ENCODE measurements at regions not wholly inside any gene's neighbourhood (a gene's known extent, or its start where the extent isn't known, plus 50 kb on each side); places are given as distances from the start of the nearest gene placed in this dataset.
A peak's percentile ranks its signal among the peaks of the same experiment; 100 is the strongest.

GRCh38 chr5:165333623-165334022 lies 1828.2 kb downstream of the MAT2B start:
- TF ChIP-seq CTCF (IDR thresholded peaks at IDR 0.05): no peak

GRCh38 chr5:165334201-165334600 lies 1828.8 kb downstream of the MAT2B start:
- no peaks in the 10 kb centered on the region for H4K20me1 ChIP-seq (ENCODE audit: insufficient read depth, low read length)
- H2AFZ ChIP-seq (ENCODE audit: insufficient read depth, low read depth, low read length, poor library complexity, severe bottlenecking): no peak overlapping the region
- no peaks in the 10 kb centered on the region for H3K27me3 Mint-ChIP-seq (ENCODE audit: low read depth in 3 of 3)
- TF ChIP-seq CTCF (IDR thresholded peaks at IDR 0.05): no peak
- H3K9me3 ChIP-seq (replicated peaks in 1 of 2; ENCODE audit: control insufficient read depth in 1 of 2, insufficient read depth in 1 of 2, low read length in 2 of 2): peaks cover 0 to 4% of the 10 kb centered on the region in 2 donors
- peaks cover 3 to 25% (median 9%) of the 10 kb centered on the region in 7 donors for H3K9me3 Mint-ChIP-seq
- no peak overlapping the region for H3K9ac ChIP-seq (ENCODE audit: insufficient read depth, low read length, poor library complexity, severe bottlenecking)
- no peaks in the 10 kb centered on the region for H3K36me3 ChIP-seq (replicated peaks in 1 of 2; ENCODE audit: control insufficient read depth in 1 of 2, insufficient read depth in 2 of 2, low read length in 2 of 2)
- intact Hi-C loops (cut with micrococcal nuclease): no loop called here
- H3K27ac ChIP-seq (ENCODE audit: low read depth in 1 of 2, low read length in 2 of 2): no peak overlapping the region
- H3K27ac Mint-ChIP-seq: no peak overlapping the region
- H3K36me3 Mint-ChIP-seq: peaks cover 0 to 3% of the 10 kb centered on the region in 2 donors
- H3K27me3 ChIP-seq (ENCODE audit: control insufficient read depth in 2 of 2, insufficient read depth in 2 of 2, low read length in 2 of 2): no peaks in the 10 kb centered on the region
- H3K4me1 ChIP-seq (ENCODE audit: control insufficient read depth in 1 of 2, insufficient read depth in 2 of 2, low read length in 2 of 2): peaks cover 11 to 17% of the 10 kb centered on the region in 2 donors
- H3K79me2 ChIP-seq (ENCODE audit: insufficient read depth, low read length): no peaks in the 10 kb centered on the region
- DNase-seq: no peak
- no peak overlapping the region for H3K4me3 Mint-ChIP-seq
- H3K4me3 ChIP-seq (replicated peaks in 1 of 3; ENCODE audit: low read depth in 2 of 3, low read length in 3 of 3): peak overlapping the region in 1 of 3 experiments; percentile 12
- WGBS (ENCODE audit: insufficient coverage): no CpG with 5 or more reads among the region's 2 CpGs
- peaks cover 12% of the 10 kb centered on the region for H3K4me1 Mint-ChIP-seq
- no peak overlapping the region for H3K4me2 ChIP-seq (replicated peaks; ENCODE audit: extremely low read depth, low read length, poor library complexity, severe bottlenecking)

More at GRCh38 chr5:165333623-165334022, 1828.2 kb downstream of the MAT2B start:
- H3K27ac ChIP-seq (ENCODE audit: low read depth in 1 of 2, low read length in 2 of 2): no peak overlapping the region
- no peak overlapping the region for H3K9ac ChIP-seq (ENCODE audit: insufficient read depth, low read length, poor library complexity, severe bottlenecking)
- H3K4me3 ChIP-seq (replicated peaks in 1 of 3; ENCODE audit: low read depth in 2 of 3, low read length in 3 of 3): peak overlapping the region in 1 of 3 experiments; percentile 12
- H3K79me2 ChIP-seq (ENCODE audit: insufficient read depth, low read length): no peaks in the 10 kb centered on the region
- intact Hi-C loops (cut with micrococcal nuclease): no loop called here
- H3K36me3 Mint-ChIP-seq: peaks cover 0 to 3% of the 10 kb centered on the region in 2 donors
- no CpG with 5 or more reads among the region's 3 CpGs for WGBS (ENCODE audit: insufficient coverage)
- no peak overlapping the region for H2AFZ ChIP-seq (ENCODE audit: insufficient read depth, low read depth, low read length, poor library complexity, severe bottlenecking)
- no peaks in the 10 kb centered on the region for H3K36me3 ChIP-seq (replicated peaks in 1 of 2; ENCODE audit: control insufficient read depth in 1 of 2, insufficient read depth in 2 of 2, low read length in 2 of 2)
- peak overlapping the region; percentile 19 for H3K4me2 ChIP-seq (replicated peaks; ENCODE audit: extremely low read depth, low read length, poor library complexity, severe bottlenecking)
- peaks cover 0 to 4% of the 10 kb centered on the region in 2 donors for H3K9me3 ChIP-seq (replicated peaks in 1 of 2; ENCODE audit: control insufficient read depth in 1 of 2, insufficient read depth in 1 of 2, low read length in 2 of 2)
- H3K27ac Mint-ChIP-seq: no peak overlapping the region
- peaks cover 12% of the 10 kb centered on the region for H3K4me1 Mint-ChIP-seq
- H3K4me3 Mint-ChIP-seq: no peak overlapping the region
- no peaks in the 10 kb centered on the region for H4K20me1 ChIP-seq (ENCODE audit: insufficient read depth, low read length)
- H3K9me3 Mint-ChIP-seq: peaks cover 3 to 25% (median 9%) of the 10 kb centered on the region in 7 donors
- H3K4me1 ChIP-seq (ENCODE audit: control insufficient read depth in 1 of 2, insufficient read depth in 2 of 2, low read length in 2 of 2): peaks cover 11 to 17% of the 10 kb centered on the region in 2 donors
- no peaks in the 10 kb centered on the region for H3K27me3 ChIP-seq (ENCODE audit: control insufficient read depth in 2 of 2, insufficient read depth in 2 of 2, low read length in 2 of 2)
- DNase-seq: no peak
- no peaks in the 10 kb centered on the region for H3K27me3 Mint-ChIP-seq (ENCODE audit: low read depth in 3 of 3)

All from CD14-positive monocyte (primary cell).